ENCODE measurements at regions not wholly inside any gene's neighbourhood (a gene's known extent, or its start where the extent isn't known, plus 50 kb on each side); places are given as distances from the start of the nearest gene placed in this dataset.

GRCh38 chr3:31009881-31010280 lies 115.4 kb upstream of the GADL1 start:
- DNase-seq (ENCODE audit: insufficient read length, low spot score, missing footprints): no peak
- H3K36me3 ChIP-seq (ENCODE audit: insufficient read depth, low read length): no peaks in the 10 kb centered on the region
- no peak overlapping the region for H3K4me3 ChIP-seq (ENCODE audit: insufficient read depth, low read length)
- H3K79me2 ChIP-seq (ENCODE audit: insufficient read depth, low read length): no peaks in the 10 kb centered on the region
- H4K20me1 ChIP-seq (ENCODE audit: insufficient read depth, low read length): no peaks in the 10 kb centered on the region
- H3K4me2 ChIP-seq (ENCODE audit: insufficient read depth, low read length): no peak overlapping the region
- H3K9me3 ChIP-seq (ENCODE audit: low read depth, low read length): no peaks in the 10 kb centered on the region
- H3K4me1 ChIP-seq (ENCODE audit: insufficient read depth, low read length): peaks cover 37% of the 10 kb centered on the region
- H3K27me3 ChIP-seq (ENCODE audit: insufficient read depth, low read length): no peaks in the 10 kb centered on the region
- TF ChIP-seq, protein P1, sequence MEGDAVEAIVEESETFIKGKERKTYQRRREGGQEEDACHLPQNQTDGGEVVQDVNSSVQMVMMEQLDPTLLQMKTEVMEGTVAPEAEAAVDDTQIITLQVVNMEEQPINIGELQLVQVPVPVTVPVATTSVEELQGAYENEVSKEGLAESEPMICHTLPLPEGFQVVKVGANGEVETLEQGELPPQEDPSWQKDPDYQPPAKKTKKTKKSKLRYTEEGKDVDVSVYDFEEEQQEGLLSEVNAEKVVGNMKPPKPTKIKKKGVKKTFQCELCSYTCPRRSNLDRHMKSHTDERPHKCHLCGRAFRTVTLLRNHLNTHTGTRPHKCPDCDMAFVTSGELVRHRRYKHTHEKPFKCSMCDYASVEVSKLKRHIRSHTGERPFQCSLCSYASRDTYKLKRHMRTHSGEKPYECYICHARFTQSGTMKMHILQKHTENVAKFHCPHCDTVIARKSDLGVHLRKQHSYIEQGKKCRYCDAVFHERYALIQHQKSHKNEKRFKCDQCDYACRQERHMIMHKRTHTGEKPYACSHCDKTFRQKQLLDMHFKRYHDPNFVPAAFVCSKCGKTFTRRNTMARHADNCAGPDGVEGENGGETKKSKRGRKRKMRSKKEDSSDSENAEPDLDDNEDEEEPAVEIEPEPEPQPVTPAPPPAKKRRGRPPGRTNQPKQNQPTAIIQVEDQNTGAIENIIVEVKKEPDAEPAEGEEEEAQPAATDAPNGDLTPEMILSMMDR (IDR thresholded peaks at IDR 0.05; ENCODE audit: extremely low read depth, low read depth, low read length): no peak
- H2AFZ ChIP-seq (ENCODE audit: low read length): no peak overlapping the region
- peak overlapping the region; percentile 35 for H3K27ac ChIP-seq (ENCODE audit: low read depth, low read length)

DNA sequence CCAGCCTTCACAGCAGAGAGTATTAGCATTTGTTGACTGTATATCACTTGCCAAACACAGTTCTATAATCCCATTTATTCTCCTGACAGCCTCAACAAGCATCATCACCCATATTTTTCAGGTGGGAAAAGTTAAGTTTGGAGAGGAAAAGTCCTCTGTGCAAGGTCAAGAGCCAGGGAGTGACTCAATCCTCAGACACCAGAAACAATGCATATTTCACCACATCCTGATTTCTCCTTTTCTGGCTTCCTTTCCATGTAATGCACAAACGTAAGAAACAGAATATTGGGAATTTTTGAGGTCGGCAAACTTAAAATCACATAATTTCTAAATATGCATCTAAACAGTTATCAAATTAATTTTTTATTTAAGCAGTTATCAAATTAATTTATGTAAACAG lies 116.0 kb upstream of the GADL1 start:
- DNase-seq (ENCODE audit: insufficient read length, low spot score, missing footprints): no peak
- H3K79me2 ChIP-seq (ENCODE audit: insufficient read depth, low read length): no peaks in the 10 kb centered on the region
- TF ChIP-seq, protein P1 (IDR thresholded peaks at IDR 0.05; ENCODE audit: extremely low read depth, low read depth, low read length): no peak
- H2AFZ ChIP-seq (ENCODE audit: low read length): no peak overlapping the region
- peak overlapping the region; percentile 35 for H3K27ac ChIP-seq (ENCODE audit: low read depth, low read length)
- no peak overlapping the region for H3K4me3 ChIP-seq (ENCODE audit: insufficient read depth, low read length)
- H3K36me3 ChIP-seq (ENCODE audit: insufficient read depth, low read length): no peaks in the 10 kb centered on the region
- peak overlapping the region; percentile 14 for H3K4me2 ChIP-seq (ENCODE audit: insufficient read depth, low read length)
- H3K27me3 ChIP-seq (ENCODE audit: insufficient read depth, low read length): no peaks in the 10 kb centered on the region
- peaks cover 33% of the 10 kb centered on the region for H3K4me1 ChIP-seq (ENCODE audit: insufficient read depth, low read length)
- H3K9me3 ChIP-seq (ENCODE audit: low read depth, low read length): no peaks in the 10 kb centered on the region
- H4K20me1 ChIP-seq (ENCODE audit: insufficient read depth, low read length): no peaks in the 10 kb centered on the region

DNA sequence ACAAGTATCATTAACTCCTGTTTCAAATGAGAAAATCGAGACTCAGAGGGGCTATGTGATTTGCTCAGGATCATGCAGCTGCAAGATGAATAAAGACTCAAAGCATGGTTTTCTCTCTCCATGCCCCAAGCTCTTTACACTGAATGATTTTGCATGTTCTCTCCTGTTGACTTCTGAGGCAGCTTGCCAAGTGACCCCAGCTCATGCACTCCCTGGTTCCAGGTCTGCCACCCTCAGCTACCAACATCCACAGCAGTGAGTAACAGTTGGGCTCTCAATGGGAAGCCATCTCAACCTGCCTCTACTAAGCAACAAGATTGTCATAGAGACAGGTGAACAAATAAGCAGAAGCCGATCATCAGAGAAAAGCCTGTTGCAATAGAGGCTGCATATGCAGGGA lies 116.9 kb upstream of the GADL1 start:
- no peaks in the 10 kb centered on the region for H3K79me2 ChIP-seq (ENCODE audit: insufficient read depth, low read length)
- H3K4me2 ChIP-seq (ENCODE audit: insufficient read depth, low read length): no peak overlapping the region
- H3K4me3 ChIP-seq (ENCODE audit: insufficient read depth, low read length): no peak overlapping the region
- no peak overlapping the region for H3K27ac ChIP-seq (ENCODE audit: low read depth, low read length)
- no peak overlapping the region for H2AFZ ChIP-seq (ENCODE audit: low read length)
- no peaks in the 10 kb centered on the region for H3K9me3 ChIP-seq (ENCODE audit: low read depth, low read length)
- peaks cover 30% of the 10 kb centered on the region for H3K4me1 ChIP-seq (ENCODE audit: insufficient read depth, low read length)
- H3K27me3 ChIP-seq (ENCODE audit: insufficient read depth, low read length): no peaks in the 10 kb centered on the region
- no peaks in the 10 kb centered on the region for H4K20me1 ChIP-seq (ENCODE audit: insufficient read depth, low read length)
- no peaks in the 10 kb centered on the region for H3K36me3 ChIP-seq (ENCODE audit: insufficient read depth, low read length)
- no peak for DNase-seq (ENCODE audit: insufficient read length, low spot score, missing footprints)
- TF ChIP-seq, protein P1 (IDR thresholded peaks at IDR 0.05; ENCODE audit: extremely low read depth, low read depth, low read length): no peak

DNA sequence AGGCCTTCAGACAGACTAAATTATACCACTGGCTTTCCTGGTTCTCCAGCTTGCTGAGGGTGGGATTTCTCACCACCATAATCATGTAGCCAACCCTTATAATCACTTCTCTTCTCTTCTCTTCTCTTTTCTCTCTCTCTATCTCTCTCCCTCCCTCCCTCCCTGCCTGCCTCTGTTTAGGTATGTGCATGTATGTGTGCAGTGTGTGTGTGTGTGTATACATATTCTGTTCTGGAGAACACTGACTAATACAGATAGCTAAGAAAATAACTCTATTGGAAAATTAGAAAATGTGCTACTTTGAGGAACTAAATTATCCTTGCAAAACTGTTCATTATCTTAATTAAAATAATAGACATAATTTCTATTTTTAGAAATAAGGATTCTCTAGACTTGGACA lies 118.6 kb upstream of the GADL1 start:
- no peak overlapping the region for H3K27ac ChIP-seq (ENCODE audit: low read depth, low read length)
- H4K20me1 ChIP-seq (ENCODE audit: insufficient read depth, low read length): no peaks in the 10 kb centered on the region
- no peak overlapping the region for H3K4me2 ChIP-seq (ENCODE audit: insufficient read depth, low read length)
- peaks cover 30% of the 10 kb centered on the region for H3K4me1 ChIP-seq (ENCODE audit: insufficient read depth, low read length)
- no peak for DNase-seq (ENCODE audit: insufficient read length, low spot score, missing footprints)
- no peak overlapping the region for H2AFZ ChIP-seq (ENCODE audit: low read length)
- no peaks in the 10 kb centered on the region for H3K9me3 ChIP-seq (ENCODE audit: low read depth, low read length)
- H3K79me2 ChIP-seq (ENCODE audit: insufficient read depth, low read length): no peaks in the 10 kb centered on the region
- H3K27me3 ChIP-seq (ENCODE audit: insufficient read depth, low read length): no peaks in the 10 kb centered on the region
- TF ChIP-seq, protein P1 (IDR thresholded peaks at IDR 0.05; ENCODE audit: extremely low read depth, low read depth, low read length): no peak
- no peaks in the 10 kb centered on the region for H3K36me3 ChIP-seq (ENCODE audit: insufficient read depth, low read length)
- H3K4me3 ChIP-seq (ENCODE audit: insufficient read depth, low read length): no peak overlapping the region
